ENCODE measurements at regions not wholly inside any gene's neighbourhood (a gene's known extent, or its start where the extent isn't known, plus 50 kb on each side); places are given as distances from the start of the nearest gene placed in this dataset.
A peak's percentile ranks its signal among the peaks of the same experiment; 100 is the strongest.
"Not testable (repeated sequence)": the region's sequence is repeated elsewhere in the genome, so short reads cannot be mapped to it uniquely, and the experiment has no call there.

DNA sequence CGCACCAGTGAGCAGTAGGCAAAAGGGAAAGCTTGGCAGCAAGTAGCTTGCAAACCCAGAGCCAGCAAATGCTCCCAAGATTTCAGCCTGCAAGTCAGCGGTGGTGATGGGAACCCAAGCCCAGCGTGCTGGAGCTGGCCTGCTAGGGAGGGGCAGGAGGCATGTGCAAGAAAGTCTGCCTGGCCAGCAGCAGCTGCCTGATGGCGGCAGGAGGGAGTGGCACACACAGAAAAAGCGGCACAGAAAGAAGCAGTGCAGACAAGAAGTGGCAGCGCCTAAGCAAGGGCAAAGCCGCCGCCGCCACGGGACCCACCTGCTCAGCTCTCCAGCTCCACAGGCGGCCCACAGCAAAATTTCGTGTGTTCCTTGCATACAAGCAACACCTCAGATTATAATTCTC lies 1206.5 kb upstream of the PABPC4L start:
- H3K4me3 ChIP-seq = no peak overlapping the region
- H3K27ac ChIP-seq = no peak overlapping the region
- DNase-seq (peak in 1 of 2 donors; percentile 42), ATAC-seq (no peak)
- H3K9me3 ChIP-seq = no peaks in the 10 kb centered on the region
- WGBS, 3 donors = 94% methylated on average over 12 of the region's 12 CpGs
- TF ChIP-seq CTCF (IDR thresholded peaks at IDR 0.05) = no peak
- intact Hi-C loops (cut with DNase I) = no loop called here
- no peaks in the 10 kb centered on the region for H3K36me3 ChIP-seq (ENCODE audit: insufficient read depth in 1 of 2, low read depth in 1 of 2)
- no peaks in the 10 kb centered on the region for H3K27me3 ChIP-seq (ENCODE audit: insufficient read depth in 3 of 3, low read length in 2 of 3)
- H3K4me1 ChIP-seq = no peaks in the 10 kb centered on the region

DNA sequence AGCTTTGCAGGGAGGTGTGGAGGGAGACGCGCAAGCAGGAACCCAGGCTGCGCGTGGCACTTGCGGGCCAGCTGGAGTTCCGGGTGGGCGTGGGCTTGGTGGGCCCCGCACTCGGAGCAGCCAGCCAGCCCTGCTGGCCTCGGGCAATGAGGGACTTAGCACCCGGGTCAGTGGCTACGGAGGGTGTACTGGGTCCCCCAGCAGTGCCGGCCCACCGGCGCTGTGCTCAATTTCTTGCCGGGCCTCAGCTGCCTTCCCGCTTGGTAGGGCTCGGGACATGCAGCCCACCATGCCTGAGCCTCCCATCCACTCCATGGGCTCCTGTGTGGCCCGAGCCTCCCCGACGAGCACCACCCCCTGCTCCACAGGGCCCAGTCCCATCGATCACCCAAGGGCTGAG lies 1205.0 kb upstream of the PABPC4L start:
- 95 to 97% (median 96%) methylated on average over 21 to 22 of the region's 22 CpGs for WGBS, 3 donors
- H3K27me3 ChIP-seq (ENCODE audit: insufficient read depth in 3 of 3, low read length in 2 of 3); DNase-seq; H3K4me1 ChIP-seq; H3K4me3 ChIP-seq; intact Hi-C loops (cut with DNase I); H3K9me3 ChIP-seq; H3K36me3 ChIP-seq (ENCODE audit: insufficient read depth in 1 of 2, low read depth in 1 of 2); H3K27ac ChIP-seq; ATAC-seq: not testable (repeated sequence)

DNA sequence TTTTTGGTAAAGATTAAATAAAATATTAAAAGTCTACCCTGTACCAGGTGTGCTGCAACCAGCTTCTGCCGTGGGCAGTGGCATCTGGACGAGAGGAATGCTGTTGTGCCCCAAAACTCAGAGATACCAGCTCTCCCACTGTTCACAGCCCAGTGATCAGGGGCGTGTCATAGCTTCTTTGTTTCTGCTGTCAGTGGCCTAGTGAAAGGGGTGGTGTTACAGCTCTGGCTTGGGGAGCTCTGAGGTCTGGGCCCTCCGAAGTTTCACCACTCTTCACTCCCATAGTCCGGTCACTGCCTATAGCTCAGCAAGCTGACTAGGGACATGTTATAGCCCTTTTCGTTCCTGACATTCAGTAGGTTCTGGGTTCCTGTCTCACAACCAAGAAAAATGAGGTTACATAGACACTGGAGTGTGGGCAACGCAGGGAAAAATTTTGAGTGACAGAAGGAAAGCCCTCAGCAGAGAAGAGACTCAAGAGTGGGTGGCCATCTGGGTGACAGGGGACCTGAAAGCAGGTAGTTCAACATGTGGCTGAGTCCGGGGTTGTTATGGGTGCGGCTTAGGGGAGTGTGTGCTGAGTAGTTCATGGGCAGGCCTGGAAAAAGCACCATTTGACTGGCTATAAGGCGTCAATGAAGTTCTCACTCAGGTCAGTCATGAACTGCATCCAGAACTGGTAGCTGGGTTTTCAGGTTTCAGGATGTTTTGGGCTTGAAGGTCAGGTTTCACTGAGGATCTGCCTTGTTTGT lies 1184.4 kb upstream of the PABPC4L start:
- intact Hi-C loops (cut with DNase I) = no loop called here
- Histone ChIP-seq H3K36me3 (ENCODE audit: insufficient read depth in 1 of 2, low read depth in 1 of 2) (no peaks in the 10 kb centered on the region), H3K9me3 (no peaks in the 10 kb centered on the region), H3K27ac (no peak overlapping the region), H3K4me1 (no peaks in the 10 kb centered on the region), H3K27me3 (ENCODE audit: insufficient read depth in 3 of 3, low read length in 2 of 3) (no peaks in the 10 kb centered on the region), H3K4me3 (no peak overlapping the region)
- ATAC-seq (no peak), DNase-seq (no peak)
- WGBS, 3 donors = 89 to 91% (median 91%) methylated on average over 10 of the region's 10 CpGs
- no peak for TF ChIP-seq CTCF (IDR thresholded peaks at IDR 0.05)

- Histone ChIP-seq H3K4me1 (no peaks in the 10 kb centered on the region), H3K4me3 (no peak overlapping the region), H3K27ac (no peak overlapping the region), H3K9me3 (no peaks in the 10 kb centered on the region), H3K27me3 (ENCODE audit: insufficient read depth in 3 of 3, low read length in 2 of 3) (no peaks in the 10 kb centered on the region), H3K36me3 (ENCODE audit: insufficient read depth in 1 of 2, low read depth in 1 of 2) (no peaks in the 10 kb centered on the region)
- 35 to 57% (median 51%) methylated on average over 1 of the region's 1 CpG for WGBS, 3 donors
- ATAC-seq = no peak
- intact Hi-C loops (cut with DNase I) = no loop called here
- DNase-seq = no peak
- no peak for TF ChIP-seq CTCF (IDR thresholded peaks at IDR 0.05)
These were observed 1182.0 kb upstream of the PABPC4L start for GRCh38 chr4:135383356-135384288.

GRCh38 chr4:135382280-135382959 lies 1180.8 kb upstream of the PABPC4L start:
- Histone ChIP-seq H3K36me3 (ENCODE audit: insufficient read depth in 1 of 2, low read depth in 1 of 2) (no peaks in the 10 kb centered on the region), H3K27ac (no peak overlapping the region), H3K27me3 (ENCODE audit: insufficient read depth in 3 of 3, low read length in 2 of 3) (no peaks in the 10 kb centered on the region), H3K4me1 (no peaks in the 10 kb centered on the region), H3K4me3 (no peak overlapping the region), H3K9me3 (no peaks in the 10 kb centered on the region)
- intact Hi-C loops (cut with DNase I) = no loop called here
- 70 to 79% (median 72%) methylated on average over 7 of the region's 7 CpGs for WGBS, 3 donors
- no peak for TF ChIP-seq CTCF (IDR thresholded peaks at IDR 0.05)
- ATAC-seq (no peak), DNase-seq (no peak)
